ENCODE measurements at regions not wholly inside any gene's neighbourhood (a gene's known extent, or its start where the extent isn't known, plus 50 kb on each side); places are given as distances from the start of the nearest gene placed in this dataset.
A peak's percentile ranks its signal among the peaks of the same experiment; 100 is the strongest.

GRCh38 chr2:155424518-155424917 is 726.0 kb downstream of the KCNJ3 start (continued):
- TF ChIP-seq, protein P1, sequence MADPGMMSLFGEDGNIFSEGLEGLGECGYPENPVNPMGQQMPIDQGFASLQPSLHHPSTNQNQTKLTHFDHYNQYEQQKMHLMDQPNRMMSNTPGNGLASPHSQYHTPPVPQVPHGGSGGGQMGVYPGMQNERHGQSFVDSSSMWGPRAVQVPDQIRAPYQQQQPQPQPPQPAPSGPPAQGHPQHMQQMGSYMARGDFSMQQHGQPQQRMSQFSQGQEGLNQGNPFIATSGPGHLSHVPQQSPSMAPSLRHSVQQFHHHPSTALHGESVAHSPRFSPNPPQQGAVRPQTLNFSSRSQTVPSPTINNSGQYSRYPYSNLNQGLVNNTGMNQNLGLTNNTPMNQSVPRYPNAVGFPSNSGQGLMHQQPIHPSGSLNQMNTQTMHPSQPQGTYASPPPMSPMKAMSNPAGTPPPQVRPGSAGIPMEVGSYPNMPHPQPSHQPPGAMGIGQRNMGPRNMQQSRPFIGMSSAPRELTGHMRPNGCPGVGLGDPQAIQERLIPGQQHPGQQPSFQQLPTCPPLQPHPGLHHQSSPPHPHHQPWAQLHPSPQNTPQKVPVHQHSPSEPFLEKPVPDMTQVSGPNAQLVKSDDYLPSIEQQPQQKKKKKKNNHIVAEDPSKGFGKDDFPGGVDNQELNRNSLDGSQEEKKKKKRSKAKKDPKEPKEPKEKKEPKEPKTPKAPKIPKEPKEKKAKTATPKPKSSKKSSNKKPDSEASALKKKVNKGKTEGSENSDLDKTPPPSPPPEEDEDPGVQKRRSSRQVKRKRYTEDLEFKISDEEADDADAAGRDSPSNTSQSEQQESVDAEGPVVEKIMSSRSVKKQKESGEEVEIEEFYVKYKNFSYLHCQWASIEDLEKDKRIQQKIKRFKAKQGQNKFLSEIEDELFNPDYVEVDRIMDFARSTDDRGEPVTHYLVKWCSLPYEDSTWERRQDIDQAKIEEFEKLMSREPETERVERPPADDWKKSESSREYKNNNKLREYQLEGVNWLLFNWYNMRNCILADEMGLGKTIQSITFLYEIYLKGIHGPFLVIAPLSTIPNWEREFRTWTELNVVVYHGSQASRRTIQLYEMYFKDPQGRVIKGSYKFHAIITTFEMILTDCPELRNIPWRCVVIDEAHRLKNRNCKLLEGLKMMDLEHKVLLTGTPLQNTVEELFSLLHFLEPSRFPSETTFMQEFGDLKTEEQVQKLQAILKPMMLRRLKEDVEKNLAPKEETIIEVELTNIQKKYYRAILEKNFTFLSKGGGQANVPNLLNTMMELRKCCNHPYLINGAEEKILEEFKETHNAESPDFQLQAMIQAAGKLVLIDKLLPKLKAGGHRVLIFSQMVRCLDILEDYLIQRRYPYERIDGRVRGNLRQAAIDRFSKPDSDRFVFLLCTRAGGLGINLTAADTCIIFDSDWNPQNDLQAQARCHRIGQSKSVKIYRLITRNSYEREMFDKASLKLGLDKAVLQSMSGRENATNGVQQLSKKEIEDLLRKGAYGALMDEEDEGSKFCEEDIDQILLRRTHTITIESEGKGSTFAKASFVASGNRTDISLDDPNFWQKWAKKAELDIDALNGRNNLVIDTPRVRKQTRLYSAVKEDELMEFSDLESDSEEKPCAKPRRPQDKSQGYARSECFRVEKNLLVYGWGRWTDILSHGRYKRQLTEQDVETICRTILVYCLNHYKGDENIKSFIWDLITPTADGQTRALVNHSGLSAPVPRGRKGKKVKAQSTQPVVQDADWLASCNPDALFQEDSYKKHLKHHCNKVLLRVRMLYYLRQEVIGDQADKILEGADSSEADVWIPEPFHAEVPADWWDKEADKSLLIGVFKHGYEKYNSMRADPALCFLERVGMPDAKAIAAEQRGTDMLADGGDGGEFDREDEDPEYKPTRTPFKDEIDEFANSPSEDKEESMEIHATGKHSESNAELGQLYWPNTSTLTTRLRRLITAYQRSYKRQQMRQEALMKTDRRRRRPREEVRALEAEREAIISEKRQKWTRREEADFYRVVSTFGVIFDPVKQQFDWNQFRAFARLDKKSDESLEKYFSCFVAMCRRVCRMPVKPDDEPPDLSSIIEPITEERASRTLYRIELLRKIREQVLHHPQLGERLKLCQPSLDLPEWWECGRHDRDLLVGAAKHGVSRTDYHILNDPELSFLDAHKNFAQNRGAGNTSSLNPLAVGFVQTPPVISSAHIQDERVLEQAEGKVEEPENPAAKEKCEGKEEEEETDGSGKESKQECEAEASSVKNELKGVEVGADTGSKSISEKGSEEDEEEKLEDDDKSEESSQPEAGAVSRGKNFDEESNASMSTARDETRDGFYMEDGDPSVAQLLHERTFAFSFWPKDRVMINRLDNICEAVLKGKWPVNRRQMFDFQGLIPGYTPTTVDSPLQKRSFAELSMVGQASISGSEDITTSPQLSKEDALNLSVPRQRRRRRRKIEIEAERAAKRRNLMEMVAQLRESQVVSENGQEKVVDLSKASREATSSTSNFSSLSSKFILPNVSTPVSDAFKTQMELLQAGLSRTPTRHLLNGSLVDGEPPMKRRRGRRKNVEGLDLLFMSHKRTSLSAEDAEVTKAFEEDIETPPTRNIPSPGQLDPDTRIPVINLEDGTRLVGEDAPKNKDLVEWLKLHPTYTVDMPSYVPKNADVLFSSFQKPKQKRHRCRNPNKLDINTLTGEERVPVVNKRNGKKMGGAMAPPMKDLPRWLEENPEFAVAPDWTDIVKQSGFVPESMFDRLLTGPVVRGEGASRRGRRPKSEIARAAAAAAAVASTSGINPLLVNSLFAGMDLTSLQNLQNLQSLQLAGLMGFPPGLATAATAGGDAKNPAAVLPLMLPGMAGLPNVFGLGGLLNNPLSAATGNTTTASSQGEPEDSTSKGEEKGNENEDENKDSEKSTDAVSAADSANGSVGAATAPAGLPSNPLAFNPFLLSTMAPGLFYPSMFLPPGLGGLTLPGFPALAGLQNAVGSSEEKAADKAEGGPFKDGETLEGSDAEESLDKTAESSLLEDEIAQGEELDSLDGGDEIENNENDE (IDR thresholded peaks at IDR 0.05; ENCODE audit: insufficient replicate concordance, low read length), result no peak
- TF ChIP-seq EZH2 (IDR thresholded peaks at IDR 0.05; ENCODE audit: low read depth, low read length, severe bottlenecking) (no peak), SIX5 (IDR thresholded peaks at IDR 0.05; ENCODE audit: low read depth, low read length) (no peak), ASH2L (IDR thresholded peaks at IDR 0.05; ENCODE audit: low read length) (no peak), CEBPB (IDR thresholded peaks at IDR 0.05; ENCODE audit: low read depth, low read length) (peak; percentile 28; the same call in 1 of the 2 replicates), GABPA (IDR thresholded peaks at IDR 0.05; ENCODE audit: borderline replicate concordance, insufficient read depth, low read length) (no peak), MAFK (IDR thresholded peaks at IDR 0.05; ENCODE audit: low read depth, low read length) (no peak)

Measured in H1 (cell line).